GM19239 (cell line): ENCODE measurements at regions not wholly inside any gene's neighbourhood (a gene's known extent, or its start where the extent isn't known, plus 50 kb on each side); places are given as distances from the start of the nearest gene placed in this dataset.
"Not testable (repeated sequence)": the region's sequence is repeated elsewhere in the genome, so short reads cannot be mapped to it uniquely, and the experiment has no call there.

ENCODE experiments used
- DNase-seq: peaks from one replicate; pipeline ENCODE4 v3.0.0; 2011; ENCODE audit warnings: low spot score; ENCODE audit not compliant: insufficient read length
- FAIRE-seq: peaks from 2 replicates; lab custom pipeline; 2011; peaks lifted over from hg19 to GRCh38; lab: Jason Lieb, UNC

GRCh38 chr5:56633950-56634349 lies 181.4 kb upstream of the MAP3K1 start:
- DNase-seq: no peak
- FAIRE-seq: no peak

GRCh38 chr5:56632939-56633338 lies 182.4 kb upstream of the MAP3K1 start:
- FAIRE-seq (no peak), DNase-seq (no peak)

- no peak for DNase-seq
- no peak for FAIRE-seq
These were observed 183.2 kb upstream of the MAP3K1 start for GRCh38 chr5:56632199-56632598.

DNA sequence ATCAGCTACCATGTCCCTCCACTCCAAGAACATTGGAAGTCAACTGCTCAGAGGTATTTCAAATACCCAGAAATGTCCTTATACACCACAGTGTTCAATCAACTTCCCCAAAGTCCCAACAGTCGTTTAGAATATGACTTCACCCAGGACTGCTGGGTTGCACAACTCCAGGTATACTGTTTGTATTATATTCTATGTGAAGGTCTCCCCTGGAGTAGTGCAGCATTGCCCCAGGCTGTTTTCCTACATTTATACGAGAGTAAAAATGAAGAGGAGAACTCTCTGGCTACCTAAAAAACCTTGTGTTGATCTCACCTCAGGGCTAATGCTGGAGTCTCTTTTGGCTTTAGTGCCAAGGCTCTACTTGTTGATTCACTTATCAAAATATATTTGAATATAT lies 183.6 kb upstream of the MAP3K1 start:
- no peak for FAIRE-seq

GRCh38 chr5:56628616-56629015 lies 186.7 kb upstream of the MAP3K1 start:
- not testable (repeated sequence) for DNase-seq, FAIRE-seq

More for the DNA sequence above, 183.6 kb upstream of the MAP3K1 start:
- no peak for DNase-seq

GRCh38 chr5:56625541-56625940 lies 189.8 kb upstream of the MAP3K1 start:
- DNase-seq (no peak), FAIRE-seq (no peak)

DNA sequence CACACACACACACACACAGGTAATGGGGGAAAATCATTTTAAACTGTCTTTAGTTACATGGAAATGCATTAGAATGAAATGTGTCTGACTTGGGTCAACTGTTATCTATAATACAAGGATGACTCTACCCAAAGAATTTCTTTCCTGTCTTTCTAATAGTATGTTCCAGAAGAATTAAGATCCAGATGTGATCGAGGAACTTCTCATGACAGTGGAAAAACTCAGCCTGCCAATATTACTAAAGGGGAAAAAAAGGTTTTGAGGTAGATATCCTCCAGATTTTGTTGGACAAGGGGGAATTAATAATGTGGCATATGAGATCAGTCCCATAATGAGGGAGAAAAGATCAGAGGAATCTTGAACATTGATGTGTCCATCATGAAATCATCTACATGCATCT lies 190.6 kb upstream of the MAP3K1 start:
- no peak for FAIRE-seq

DNA sequence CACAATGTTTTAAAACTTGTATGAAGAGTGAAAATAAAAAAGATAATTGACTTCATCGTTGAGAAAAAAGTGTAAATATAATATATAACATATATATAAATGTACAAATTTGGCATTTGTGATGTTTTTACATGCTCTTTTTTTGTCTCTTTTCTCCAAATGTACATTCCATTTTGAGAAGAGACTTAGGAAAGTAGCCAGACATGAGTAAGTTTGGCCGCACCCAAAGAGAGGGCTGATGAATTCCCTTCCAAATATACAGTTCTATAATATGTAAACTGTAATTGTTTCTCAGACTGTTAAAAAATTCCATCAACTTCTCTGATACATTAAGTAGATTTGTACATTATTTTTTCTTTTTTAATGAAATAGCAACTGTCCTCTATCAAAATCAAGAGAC lies 193.2 kb upstream of the MAP3K1 start:
- DNase-seq (no peak), FAIRE-seq (no peak)

More for the DNA sequence above, 190.6 kb upstream of the MAP3K1 start:
- DNase-seq: no peak

DNA sequence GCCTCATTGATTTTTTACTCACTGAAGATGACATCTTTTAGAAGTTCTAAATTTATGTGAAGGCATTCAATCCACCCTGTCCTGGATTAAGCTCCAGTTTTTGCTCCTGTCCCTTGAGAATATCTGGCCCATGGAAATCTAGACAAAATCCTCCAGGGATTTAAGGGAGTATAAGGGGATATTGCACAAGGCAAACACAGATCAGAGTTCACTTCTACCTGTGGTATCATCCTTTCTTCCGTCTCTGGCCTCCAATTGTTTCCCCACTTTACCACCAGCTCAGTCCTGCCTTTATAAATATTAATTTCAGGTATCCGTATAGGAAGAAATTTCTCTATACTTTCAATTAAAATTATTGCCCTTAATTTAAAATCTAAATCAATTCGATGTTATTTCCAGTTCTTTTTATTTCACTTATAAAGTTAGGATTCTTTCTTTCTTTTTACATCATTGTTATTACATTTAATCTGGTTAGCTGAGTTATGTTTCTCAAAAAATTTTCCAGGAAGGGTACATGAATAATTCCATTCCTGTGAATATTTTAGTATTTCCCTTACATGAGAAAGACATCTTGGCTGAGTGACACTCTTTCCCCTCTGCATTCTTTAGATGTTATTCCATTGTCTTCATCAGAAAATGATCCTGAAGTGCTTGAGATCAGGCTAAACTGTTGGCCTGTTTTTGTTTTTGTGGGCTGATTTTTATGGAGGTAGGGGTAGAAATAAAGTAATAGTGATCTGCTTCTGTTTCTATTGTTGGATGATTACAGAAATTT lies 194.3 kb upstream of the MAP3K1 start:
- no peak for FAIRE-seq
- no peak for DNase-seq

GRCh38 chr5:56617998-56618397 lies 197.4 kb upstream of the MAP3K1 start:
- DNase-seq (no peak), FAIRE-seq (no peak)

DNA sequence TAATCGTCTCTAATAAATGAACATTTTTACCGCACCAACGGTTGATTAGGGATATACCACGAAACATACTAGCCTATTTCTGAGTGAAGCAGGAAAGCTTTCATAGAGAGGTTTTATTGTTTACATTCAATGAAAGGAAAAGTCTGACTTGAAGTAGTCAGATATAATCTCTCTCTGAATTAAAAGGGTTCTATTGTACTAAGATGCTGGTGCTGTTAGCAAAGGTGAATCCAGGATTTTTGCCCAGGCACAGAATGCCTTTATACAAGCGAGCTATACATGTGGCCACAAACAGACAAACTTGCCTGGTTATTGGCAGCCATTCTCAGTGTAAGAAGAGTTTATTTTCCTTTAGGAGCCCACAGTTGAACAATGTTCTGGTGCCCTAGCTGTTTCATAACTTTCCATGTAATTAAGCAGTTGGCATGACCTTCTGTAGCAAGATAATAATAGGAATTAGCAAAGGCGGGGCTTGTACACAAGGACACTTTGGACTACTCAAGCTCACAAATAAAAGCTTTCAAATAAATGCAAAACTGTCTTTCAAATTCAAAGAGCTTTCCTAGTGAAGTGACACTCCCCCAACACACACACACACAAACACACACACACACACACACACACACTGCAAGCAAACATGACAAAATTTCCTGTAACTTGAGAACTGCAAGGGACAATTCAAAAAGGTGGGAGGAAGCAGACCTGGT lies 198.7 kb upstream of the MAP3K1 start:
- no peak for DNase-seq
- FAIRE-seq: no peak

DNA sequence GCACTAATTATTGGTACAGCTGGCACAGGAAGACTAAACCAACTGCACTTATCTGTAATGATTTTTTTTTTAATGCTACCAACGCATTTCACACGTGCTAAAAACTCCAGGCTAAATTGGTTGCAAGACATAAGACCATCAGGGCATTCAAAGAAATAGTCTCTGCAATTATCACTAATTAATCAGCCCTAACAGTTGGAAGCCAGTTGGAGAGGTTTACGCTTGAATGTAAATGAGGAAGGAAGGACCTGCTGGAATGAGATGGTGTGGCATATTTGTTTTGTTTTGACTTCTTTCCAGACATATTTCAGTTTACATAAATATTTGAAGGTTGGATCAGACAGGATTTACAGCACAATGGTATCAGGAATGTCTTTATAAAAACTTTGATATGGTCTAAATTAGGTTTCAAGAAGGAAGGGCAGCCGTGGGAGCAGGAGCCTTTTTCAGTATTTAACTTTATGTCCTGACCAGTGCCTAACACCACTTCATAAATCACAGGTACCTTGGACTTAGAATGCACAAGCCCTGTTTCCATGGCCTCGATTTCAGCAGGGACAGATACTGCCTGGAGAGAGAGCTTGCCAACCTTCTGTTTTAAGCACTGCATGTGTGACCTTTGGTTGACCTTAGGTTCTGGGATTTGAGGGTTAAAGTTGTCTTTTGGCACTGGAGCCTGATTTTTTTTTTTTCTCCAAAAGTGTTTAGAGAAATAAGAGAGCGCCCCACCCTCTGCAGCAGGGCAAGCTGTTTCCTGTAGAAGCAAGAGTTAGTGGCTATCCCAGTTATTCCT lies 199.8 kb upstream of the MAP3K1 start:
- DNase-seq: no peak
- FAIRE-seq: no peak

- no peak for DNase-seq
- FAIRE-seq: no peak
These were observed 202.6 kb upstream of the MAP3K1 start for GRCh38 chr5:56612759-56613158.

DNA sequence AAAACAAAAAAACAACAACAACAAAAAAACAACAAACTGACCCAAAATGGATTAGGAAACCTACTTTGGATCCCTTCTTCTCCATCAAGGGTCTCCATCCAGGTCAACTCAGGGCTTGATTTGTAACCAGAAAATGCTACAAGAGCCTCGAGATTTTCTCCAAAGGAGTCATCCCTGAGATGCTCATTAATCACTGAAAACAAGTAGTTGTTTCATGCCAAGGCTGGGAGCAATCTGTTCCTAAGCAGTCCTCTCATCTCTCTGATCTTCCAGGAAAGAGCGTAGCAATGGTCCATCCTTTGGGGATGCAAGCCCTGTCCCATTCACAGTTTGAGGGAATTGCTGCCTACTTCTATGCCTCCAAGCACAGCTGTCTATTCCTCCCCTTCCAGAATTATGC lies 203.0 kb upstream of the MAP3K1 start:
- no peak for DNase-seq
- FAIRE-seq: no peak

DNA sequence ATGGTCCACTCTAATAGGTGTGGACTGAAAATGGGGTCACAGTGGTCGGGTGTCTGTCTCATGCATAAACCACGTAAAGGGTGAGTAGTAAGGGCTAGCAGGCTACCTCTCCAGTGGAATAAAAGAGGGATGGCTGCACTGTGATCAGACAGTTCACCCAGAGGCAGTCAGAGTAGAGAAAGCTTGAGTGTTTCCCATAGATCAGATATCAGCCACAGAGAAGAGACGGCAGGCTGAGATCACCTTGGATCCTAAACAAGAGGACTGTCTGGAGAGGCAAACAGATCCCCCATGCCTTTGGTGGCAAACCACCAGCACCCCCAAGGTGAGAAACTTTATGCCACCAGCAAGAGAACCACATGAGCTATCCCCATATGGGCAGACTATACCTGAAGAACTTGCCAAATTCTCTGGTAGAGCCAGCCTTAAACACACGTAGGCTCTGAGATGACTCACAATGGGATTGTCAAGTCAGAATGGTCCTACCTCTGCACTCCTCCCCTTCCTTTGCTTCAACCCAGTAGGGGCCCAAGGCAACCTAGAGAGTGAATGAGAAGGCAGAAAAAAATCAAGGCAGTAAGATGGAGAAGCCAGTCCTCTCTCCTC lies 205.2 kb upstream of the MAP3K1 start:
- no peak for FAIRE-seq

GRCh38 chr5:56608217-56608925 lies 207.0 kb upstream of the MAP3K1 start:
- FAIRE-seq: peak; percentile 21

More for the DNA sequence above, 205.2 kb upstream of the MAP3K1 start:
- no peak for DNase-seq

GRCh38 chr5:56607551-56607950 lies 207.8 kb upstream of the MAP3K1 start:
- DNase-seq (no peak), FAIRE-seq (no peak)

More at GRCh38 chr5:56608217-56608925, 207.0 kb upstream of the MAP3K1 start:
- no peak for DNase-seq

- no peak for DNase-seq
- FAIRE-seq: no peak
These were observed 208.3 kb upstream of the MAP3K1 start for GRCh38 chr5:56607074-56607473.

DNA sequence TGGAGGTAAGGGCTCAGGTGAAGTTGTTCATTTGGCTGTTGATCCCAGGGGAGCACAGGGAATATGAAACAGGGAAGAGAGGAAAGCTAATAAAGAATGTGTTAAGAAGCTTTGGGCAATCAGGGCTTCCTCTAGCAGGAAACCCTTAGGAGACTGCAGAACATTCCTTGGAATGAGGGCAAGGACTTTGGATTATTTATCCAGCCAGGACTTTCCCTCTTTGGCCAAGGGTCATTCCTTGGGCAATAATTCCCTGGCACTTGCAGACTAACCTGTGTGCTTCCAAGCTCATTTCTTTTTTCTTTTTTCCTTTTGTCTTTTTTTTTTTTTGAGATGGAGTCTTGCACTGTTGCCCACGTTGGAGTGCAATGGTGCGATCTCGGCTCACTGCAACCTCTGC lies 209.2 kb upstream of the MAP3K1 start:
- no peak for DNase-seq
- FAIRE-seq: no peak

DNA sequence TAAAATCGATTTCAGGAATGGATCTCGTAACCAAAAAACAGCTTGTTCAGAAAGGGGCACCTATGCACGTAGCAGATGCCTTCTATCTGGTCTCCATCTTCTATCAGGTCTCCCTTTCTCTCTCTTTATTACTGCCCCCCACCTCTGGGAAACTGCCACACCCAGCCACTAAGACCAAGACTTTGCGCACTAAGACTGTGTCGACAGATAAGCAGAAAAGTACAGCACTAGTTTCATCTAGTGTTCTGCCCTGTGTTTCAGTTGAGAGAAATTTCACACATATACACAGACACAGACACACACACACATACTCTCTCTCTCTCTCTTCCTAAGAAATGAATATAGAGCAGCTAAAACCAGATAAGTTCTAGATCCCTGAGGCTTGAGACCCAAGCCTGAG lies 210.1 kb upstream of the MAP3K1 start:
- FAIRE-seq: no peak
- DNase-seq: no peak
